ENCODE measurements at regions not wholly inside any gene's neighbourhood (a gene's known extent, or its start where the extent isn't known, plus 50 kb on each side); places are given as distances from the start of the nearest gene placed in this dataset.

GRCh38 chr2:168304024-168304681, 56.8 kb upstream of the STK39 start (continued):
- TF ChIP-seq CTCF (IDR thresholded peaks at IDR 0.05; ENCODE audit: control extremely low read depth in 1 of 3, insufficient read depth in 1 of 3, low read depth in 1 of 3, low read length in 3 of 3): no peak
- no peak for TF ChIP-seq POLR2AphosphoS5 (IDR thresholded peaks at IDR 0.05; ENCODE audit: low read depth, low read length)
- TF ChIP-seq SIRT6 (IDR thresholded peaks at IDR 0.05; ENCODE audit: low read length): no peak
- TF ChIP-seq CREB1 (IDR thresholded peaks at IDR 0.05): no peak
